H1 (cell line): ENCODE measurements at regions not wholly inside any gene's neighbourhood (a gene's known extent, or its start where the extent isn't known, plus 50 kb on each side); places are given as distances from the start of the nearest gene placed in this dataset.

Experiments
- CTCF ChIA-PET: fragments of 300-600 bp; sonication (Branson Sonifier 250); formaldehyde crosslinking; loops from one replicate; lab custom pipeline; 2021; ENCODE audit not compliant: partially characterized antibody; lab: Charles Lee
- POLR2A ChIA-PET: fragments of 300-600 bp; sonication (Branson Sonifier 250); formaldehyde crosslinking; loops from one replicate; lab custom pipeline; 2021; ENCODE audit warnings: inconsistent platforms; ENCODE audit not compliant: partially characterized antibody; lab: Charles Lee
- DNase-seq, 2 experiments: peaks; one replicate each; pipeline versions ENCODE4 v3.0.0 to v3.0.0-alpha.2; 2010 to 2022; ENCODE audit warnings: low spot score in 2 of 2, low read depth in 1 of 2, mixed read lengths in 1 of 2
- FAIRE-seq: peaks from 2 replicates; lab custom pipeline; 2011; peaks lifted over from hg19 to GRCh38; lab: Jason Lieb, UNC
- H2AFZ ChIP-seq: 2 replicates; pipeline ENCODE4 v1.8.1; 2012; ENCODE audit warnings: low read length, inconsistent platforms
- H2AK5ac ChIP-seq: 2 replicates; pipeline ENCODE4 v1.6.1; 2013; ENCODE audit warnings: low read depth, low read length
- H2BK120ac ChIP-seq: replicated peaks from 2 replicates; pipeline ENCODE3; 2013; ENCODE audit warnings: low read depth, low read length, inconsistent platforms
- H2BK12ac ChIP-seq: 2 replicates; pipeline ENCODE4 v1.6.1; 2013; ENCODE audit warnings: low read depth, low read length
- H2BK15ac ChIP-seq: 2 replicates; pipeline ENCODE4 v1.6.1; 2013; ENCODE audit warnings: low read length
- H2BK20ac ChIP-seq: 2 replicates; pipeline ENCODE4 v1.6.1; 2013; ENCODE audit warnings: low read length
- H2BK5ac ChIP-seq: 2 replicates; pipeline ENCODE4 v1.6.1; 2013; ENCODE audit warnings: low read depth, low read length
- H3K14ac ChIP-seq: 2 replicates; pipeline ENCODE4 v1.6.1; 2013; ENCODE audit warnings: inconsistent platforms; ENCODE audit not compliant: insufficient read length
- H3K18ac ChIP-seq: 2 replicates; pipeline ENCODE4 v1.6.1; 2013; ENCODE audit warnings: low read length; ENCODE audit errors: extremely low read depth
- H3K23ac ChIP-seq: 2 replicates; pipeline ENCODE4 v1.6.1; 2013; ENCODE audit warnings: inconsistent platforms; ENCODE audit not compliant: insufficient read length
- H3K23me2 ChIP-seq: 2 replicates; pipeline ENCODE4 v1.6.1; 2013; ENCODE audit warnings: low read depth, low read length
- H3K27ac ChIP-seq: 2 replicates; pipeline ENCODE4 v1.6.1; 2011; ENCODE audit warnings: low read depth, low read length, inconsistent platforms
- H3K27me3 ChIP-seq, 4 experiments: replicated peaks in 1 of 4; 1 replicate in 1 of 4; 2 replicates in 3 of 4; pipeline versions ENCODE4 v1.6.1 to v1.8.1; 2011 to 2013; ENCODE audit warnings: low read length in 3 of 4, mild to moderate bottlenecking in 3 of 4, inconsistent platforms in 2 of 4, mixed read lengths in 2 of 4, moderate library complexity in 1 of 4; ENCODE audit not compliant: control insufficient read depth in 3 of 4, insufficient read depth in 3 of 4; ENCODE audit errors: extremely low read depth in 1 of 4
- H3K36me3 ChIP-seq, 4 experiments: 2 replicates each; pipeline versions ENCODE4 v1.6.1 to v1.8.1; 2011 to 2013; ENCODE audit warnings: mild to moderate bottlenecking in 4 of 4, low read length in 3 of 4, moderate library complexity in 2 of 4, control low read depth in 1 of 4, inconsistent platforms in 1 of 4; ENCODE audit not compliant: insufficient read depth in 4 of 4, control insufficient read depth in 2 of 4
- H3K4ac ChIP-seq: replicated peaks from 2 replicates; pipeline ENCODE3; 2013; ENCODE audit warnings: low read length, low read depth, mixed read lengths, inconsistent platforms; ENCODE audit not compliant: insufficient read length
- H3K4me1 ChIP-seq, 4 experiments: replicated peaks in 1 of 4; 1 replicate in 1 of 4; 2 replicates in 3 of 4; pipeline versions ENCODE4 v1.6.1 to v1.8.1; 2011 to 2013; ENCODE audit warnings: low read length in 3 of 4, inconsistent platforms in 2 of 4, mixed read lengths in 1 of 4; ENCODE audit not compliant: insufficient read depth in 4 of 4, control insufficient read depth in 3 of 4
- H3K4me2 ChIP-seq, 2 experiments: 2 replicates each; pipeline versions ENCODE4 v1.6.1 to v1.8.1; 2011 to 2013; ENCODE audit warnings: low read depth in 2 of 2, low read length in 2 of 2, control low read depth in 1 of 2, inconsistent platforms in 1 of 2, mild to moderate bottlenecking in 1 of 2; ENCODE audit not compliant: insufficient read depth in 1 of 2
- H3K4me3 ChIP-seq, 4 experiments: fragments of 200-600, 300-600 bp in 1 of 4; sonication (generic), shearing (Covaris generic), sonication (Bioruptor Twin) in 1 of 4; 2 replicates each; pipeline versions ENCODE4 v1.5.1 to v1.8.1; 2011 to 2016; ENCODE audit warnings: low read length in 4 of 4, low read depth in 3 of 4, control low read depth in 2 of 4, inconsistent platforms in 2 of 4, mild to moderate bottlenecking in 2 of 4, mixed read lengths in 1 of 4, moderate library complexity in 1 of 4; ENCODE audit not compliant: insufficient read depth in 2 of 4; ENCODE audit errors: extremely low read depth in 1 of 4
- H3K56ac ChIP-seq: replicated peaks from 2 replicates; pipeline ENCODE3; 2013; ENCODE audit warnings: low read depth, mild to moderate bottlenecking, mixed read lengths, low read length, inconsistent platforms; ENCODE audit not compliant: insufficient read length
- H3K79me1 ChIP-seq: 2 replicates; pipeline ENCODE4 v1.6.1; 2013; ENCODE audit warnings: low read depth, low read length, control low read depth
- H3K79me2 ChIP-seq, 2 experiments: 2 replicates each; pipeline versions ENCODE4 v1.6.1 to v1.8.1; 2012 to 2013; ENCODE audit warnings: low read length in 2 of 2, mild to moderate bottlenecking in 2 of 2, inconsistent platforms in 1 of 2; ENCODE audit not compliant: insufficient read depth in 2 of 2, control insufficient read depth in 1 of 2
- H3K9ac ChIP-seq, 4 experiments: replicated peaks in 1 of 4; 1 replicate in 1 of 4; 2 replicates in 3 of 4; pipeline versions ENCODE4 v1.6.1 to v1.8.1; 2011 to 2013; ENCODE audit warnings: low read depth in 3 of 4, low read length in 3 of 4, control low read depth in 2 of 4, mild to moderate bottlenecking in 2 of 4, moderate library complexity in 2 of 4, inconsistent platforms in 1 of 4; ENCODE audit errors: extremely low read depth in 1 of 4
- H3K9me3 ChIP-seq, 2 experiments: 2 replicates each; pipeline versions ENCODE4 v1.6.1 to v1.8.1; 2012 to 2013; ENCODE audit warnings: mild to moderate bottlenecking in 2 of 2, moderate library complexity in 2 of 2, control low read depth in 1 of 2, inconsistent platforms in 1 of 2, low read depth in 1 of 2, low read length in 1 of 2, mixed read lengths in 1 of 2; ENCODE audit not compliant: insufficient read depth in 2 of 2
- H4K20me1 ChIP-seq, 2 experiments: replicated peaks in 1 of 2; 2 replicates each; pipeline versions ENCODE3 to v1.8.1; 2011 to 2013; ENCODE audit warnings: inconsistent platforms in 2 of 2, low read length in 2 of 2, mild to moderate bottlenecking in 1 of 2; ENCODE audit not compliant: insufficient read depth in 2 of 2, control insufficient read depth in 1 of 2
- H4K5ac ChIP-seq: 2 replicates; pipeline ENCODE4 v1.6.1; 2013; ENCODE audit warnings: low read length, low read depth, mixed read lengths, inconsistent platforms; ENCODE audit not compliant: insufficient read length
- H4K8ac ChIP-seq: 2 replicates; pipeline ENCODE4 v1.8.0; 2013; ENCODE audit warnings: mild to moderate bottlenecking, moderate library complexity, low read length, inconsistent platforms; ENCODE audit not compliant: insufficient read depth; ENCODE audit errors: extremely low read depth
- H4K91ac ChIP-seq: replicated peaks from 2 replicates; pipeline ENCODE3; 2013; ENCODE audit warnings: low read length, mixed read lengths, inconsistent platforms; ENCODE audit not compliant: insufficient read length
- ASH2L ChIP-seq: fragments of 200-600, 300-600 bp; sonication (generic); IDR thresholded peaks from one replicate; pipeline ENCODE4 v1.7.1; 2017; ENCODE audit warnings: low read length
- CBX8 ChIP-seq: fragments of 300-800, 300-1000 bp; sonication (generic); IDR thresholded peaks from 2 replicates; pipeline ENCODE4 v1.7.1; 2016; ENCODE audit warnings: low read depth, low read length, borderline replicate concordance
- CEBPB ChIP-seq: IDR thresholded peaks from 2 replicates; pipeline ENCODE4 v1.6.1; 2012; ENCODE audit warnings: low read depth, low read length
- CTBP2 ChIP-seq: IDR thresholded peaks from 2 replicates; pipeline ENCODE4 v1.7.0; 2011; ENCODE audit warnings: borderline replicate concordance, mild to moderate bottlenecking, moderate library complexity, mixed read lengths, low read length; ENCODE audit not compliant: insufficient read depth, insufficient read length
- POU5F1 ChIP-seq: IDR thresholded peaks from 2 replicates; pipeline ENCODE4 v1.6.1; 2011; ENCODE audit warnings: low read depth, mild to moderate bottlenecking, low read length, moderate library complexity
- SAP30 ChIP-seq: fragments of 300-600 bp; sonication (generic); IDR thresholded peaks from 2 replicates; pipeline ENCODE4 v1.7.1; 2012; ENCODE audit warnings: low read length, moderate library complexity, mild to moderate bottlenecking, inconsistent platforms; ENCODE audit not compliant: insufficient read depth, insufficient replicate concordance
- SIRT6 ChIP-seq: IDR thresholded peaks from one replicate; pipeline ENCODE4 v1.7.1; 2012; ENCODE audit warnings: low read length, inconsistent platforms

GRCh38 chr16:62657116-62657515 lies 620.9 kb upstream of the CDH8 start:
- no peak overlapping the region for H3K18ac ChIP-seq
- H3K14ac ChIP-seq, result no peak overlapping the region
- no peak overlapping the region for H2BK5ac ChIP-seq
- no peak overlapping the region for H4K5ac ChIP-seq
- H3K4me3 ChIP-seq, result no peak overlapping the region
- ChIA-PET POLR2A (no interaction called here), CTCF (no interaction called here)
- no peak overlapping the region for H2BK20ac ChIP-seq
- H3K9me3 ChIP-seq, result no peaks in the 10 kb centered on the region
- H4K20me1 ChIP-seq, result no peaks in the 10 kb centered on the region
- no peaks in the 10 kb centered on the region for H3K79me1 ChIP-seq
- no peak overlapping the region for H3K56ac ChIP-seq
- H3K23me2 ChIP-seq, result no peaks in the 10 kb centered on the region
- no peaks in the 10 kb centered on the region for H3K4me1 ChIP-seq
- no peaks in the 10 kb centered on the region for H3K79me2 ChIP-seq
- DNase-seq (no peak), FAIRE-seq (no peak)
- no peak overlapping the region for H3K9ac ChIP-seq
- H3K27ac ChIP-seq, result no peak overlapping the region
- no peak overlapping the region for H2BK15ac ChIP-seq
- H2BK120ac ChIP-seq, result no peak overlapping the region
- no peak overlapping the region for H4K8ac ChIP-seq
- no peaks in the 10 kb centered on the region for H3K36me3 ChIP-seq
- no peak overlapping the region for H4K91ac ChIP-seq
- TF ChIP-seq CTBP2 (no peak), ASH2L (no peak), SIRT6 (no peak), CBX8 (no peak), CEBPB (no peak), POU5F1 (no peak), SAP30 (no peak)
- H3K4me2 ChIP-seq, result no peak overlapping the region
- H3K23ac ChIP-seq, result no peak overlapping the region
- no peak overlapping the region for H3K4ac ChIP-seq
- no peak overlapping the region for H2BK12ac ChIP-seq
- no peak overlapping the region for H2AFZ ChIP-seq
- no peaks in the 10 kb centered on the region for H3K27me3 ChIP-seq
- no peak overlapping the region for H2AK5ac ChIP-seq
